Small intestine (tissue), 7 donors: ENCODE measurements at regions not wholly inside any gene's neighbourhood (a gene's known extent, or its start where the extent isn't known, plus 50 kb on each side); places are given as distances from the start of the nearest gene placed in this dataset.

Experiments used
- DNase-seq, 2 donors: peaks; one replicate each; pipeline versions ENCODE4 v3.0.0 to v3.0.0-alpha.2; 2013
- FAIRE-seq: peaks from 2 replicates; lab custom pipeline; 2012; peaks lifted over from hg19 to GRCh38; lab: Jason Lieb, UNC
- H3K27ac ChIP-seq, 3 donors: one replicate each; pipeline ENCODE4 v1.5.1; 2013; ENCODE audit warnings: low read length in 2 of 3, mild to moderate bottlenecking in 2 of 3, control low read depth in 1 of 3, inconsistent platforms in 1 of 3, low read depth in 1 of 3, moderate library complexity in 1 of 3
- H3K27me3 ChIP-seq, 3 donors: one replicate each; pipeline ENCODE4 v1.6.1; 2013; ENCODE audit warnings: low read length in 3 of 3, inconsistent platforms in 1 of 3; ENCODE audit not compliant: control insufficient read depth in 3 of 3, insufficient read depth in 3 of 3
- H3K36me3 ChIP-seq, 3 donors: one replicate each; pipeline ENCODE4 v1.6.1; 2013; ENCODE audit warnings: low read length in 3 of 3, inconsistent platforms in 1 of 3, low read depth in 1 of 3, mild to moderate bottlenecking in 1 of 3, moderate library complexity in 1 of 3; ENCODE audit not compliant: control insufficient read depth in 3 of 3, insufficient read depth in 2 of 3
- H3K4me1 ChIP-seq, 3 donors: one replicate each; pipeline ENCODE4 v1.6.1; 2013; ENCODE audit warnings: low read length in 2 of 3, inconsistent platforms in 1 of 3, low read depth in 1 of 3, mild to moderate bottlenecking in 1 of 3, moderate library complexity in 1 of 3; ENCODE audit not compliant: control insufficient read depth in 3 of 3, insufficient read depth in 2 of 3
- H3K4me3 ChIP-seq, 3 donors: one replicate each; pipeline ENCODE4 v1.5.1; 2013; ENCODE audit warnings: low read length in 3 of 3, control low read depth in 1 of 3, inconsistent platforms in 1 of 3, low read depth in 1 of 3, mild to moderate bottlenecking in 1 of 3, moderate library complexity in 1 of 3
- H3K9me3 ChIP-seq, 2 donors: one replicate each; pipeline ENCODE4 v1.6.1; 2013; ENCODE audit warnings: low read depth in 1 of 2, low read length in 1 of 2; ENCODE audit not compliant: control insufficient read depth in 2 of 2, insufficient read depth in 1 of 2
- WGBS, 3 donors: extraction: QIAGEN DNeasy Blood & Tissue Kit; methylation state at CpG; one replicate each; pipeline ENCODE4 v1.1.7; 2013; 5-methylcytosine and 5-hydroxymethylcytosine counted together
- donor health status: healthy with polysubstance abuse.
- donor health status: control.
- donor health status: control.
- donor health status: Bipolar disorder and iron deficiency.
- donor health status: healthy.

DNA sequence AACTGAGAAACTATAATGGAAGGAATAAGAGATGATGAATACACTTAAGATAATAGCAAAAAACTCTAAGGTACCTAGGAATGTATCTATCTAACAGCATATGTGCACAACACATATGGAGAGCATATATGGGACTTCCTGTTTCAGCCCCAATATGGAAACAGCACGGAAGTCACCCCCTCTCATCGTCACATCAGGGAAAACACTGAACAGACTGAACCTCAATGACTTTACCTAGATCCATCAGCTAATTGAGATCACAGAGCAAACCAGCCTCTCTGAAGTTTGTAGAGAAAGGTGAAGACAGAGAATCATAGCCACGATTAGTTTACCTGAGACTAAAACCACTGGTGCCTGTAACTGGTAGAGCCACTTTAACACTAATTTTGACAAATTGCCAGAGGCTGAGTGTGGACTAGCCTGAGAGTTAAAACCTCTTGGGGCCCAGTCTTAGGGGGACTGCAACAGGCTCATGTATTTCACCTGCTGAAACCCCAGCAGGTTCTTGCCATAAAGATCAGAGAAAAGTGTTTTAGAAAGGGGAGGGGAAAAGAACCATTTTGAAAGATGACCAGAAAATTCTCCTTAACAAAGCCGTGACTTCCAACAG lies 722.6 kb downstream of the TBC1D22A start:
- DNase-seq, result no peak
- no peak for FAIRE-seq
- Histone ChIP-seq H3K27ac (no peak overlapping the region), H3K4me1 (no peaks in the 10 kb centered on the region), H3K27me3 (peaks cover 0 to 1% (median 0%) of the 10 kb centered on the region in 3 donors), H3K9me3 (no peaks in the 10 kb centered on the region), H3K4me3 (no peak overlapping the region), H3K36me3 (no peaks in the 10 kb centered on the region)
- WGBS, 3 donors, result 56 to 79% (median 60%) methylated on average over 4 of the region's 4 CpGs

DNA sequence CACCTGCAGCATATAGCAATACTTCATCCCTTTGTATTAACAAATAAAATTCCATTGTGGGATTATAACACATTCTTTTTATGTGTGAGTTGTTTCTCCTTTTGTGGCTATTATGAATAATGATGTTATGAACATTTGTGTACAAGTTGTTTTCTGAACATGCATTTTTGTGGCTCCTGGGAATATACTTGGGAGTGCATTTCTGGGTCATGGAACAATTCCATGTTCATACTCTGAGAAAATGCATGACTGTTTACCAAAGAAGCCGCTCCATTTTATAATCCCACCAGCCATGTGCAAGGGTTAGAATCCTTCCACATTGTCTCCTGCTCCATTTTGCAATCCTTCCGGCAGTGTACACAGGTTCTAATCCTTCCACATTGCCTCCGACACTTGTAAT lies 713.8 kb downstream of the TBC1D22A start:
- H3K27me3 ChIP-seq, result no peaks in the 10 kb centered on the region
- 78 to 90% (median 84%) methylated on average over 3 of the region's 3 CpGs for WGBS, 3 donors
- H3K27ac ChIP-seq, result no peak overlapping the region
- H3K4me3 ChIP-seq, result no peak overlapping the region
- no peaks in the 10 kb centered on the region for H3K36me3 ChIP-seq
- H3K4me1 ChIP-seq, result no peaks in the 10 kb centered on the region
- H3K9me3 ChIP-seq, result peaks cover 0 to 3% of the 10 kb centered on the region in 2 donors
- DNase-seq, result no peak
- FAIRE-seq, result no peak

DNA sequence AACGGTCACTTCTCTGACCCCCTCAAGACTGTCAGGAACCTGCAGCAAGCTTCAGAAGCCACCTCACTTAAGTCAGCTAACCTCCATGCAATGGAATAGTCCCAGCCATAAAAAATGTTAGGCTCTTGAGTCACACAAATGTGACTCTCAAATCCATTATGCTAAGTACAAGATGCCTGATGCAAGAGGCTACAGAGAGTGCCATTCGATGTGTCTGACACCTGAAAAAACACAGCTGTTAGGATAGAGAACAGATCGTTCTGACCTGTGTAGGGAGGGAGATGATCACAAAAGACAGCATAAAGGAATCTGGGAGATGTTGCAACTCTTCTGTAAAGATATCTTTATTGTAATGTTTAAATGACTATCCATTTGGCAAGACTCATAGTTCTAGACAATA lies 712.4 kb downstream of the TBC1D22A start:
- DNase-seq (no peak), FAIRE-seq (no peak)
- Histone ChIP-seq H3K4me1 (no peaks in the 10 kb centered on the region), H3K4me3 (no peak overlapping the region), H3K27ac (no peak overlapping the region), H3K9me3 (peaks cover 0 to 3% of the 10 kb centered on the region in 2 donors), H3K27me3 (no peaks in the 10 kb centered on the region), H3K36me3 (no peaks in the 10 kb centered on the region)
- 50 to 59% (median 51%) methylated on average over 3 of the region's 3 CpGs for WGBS, 3 donors

DNA sequence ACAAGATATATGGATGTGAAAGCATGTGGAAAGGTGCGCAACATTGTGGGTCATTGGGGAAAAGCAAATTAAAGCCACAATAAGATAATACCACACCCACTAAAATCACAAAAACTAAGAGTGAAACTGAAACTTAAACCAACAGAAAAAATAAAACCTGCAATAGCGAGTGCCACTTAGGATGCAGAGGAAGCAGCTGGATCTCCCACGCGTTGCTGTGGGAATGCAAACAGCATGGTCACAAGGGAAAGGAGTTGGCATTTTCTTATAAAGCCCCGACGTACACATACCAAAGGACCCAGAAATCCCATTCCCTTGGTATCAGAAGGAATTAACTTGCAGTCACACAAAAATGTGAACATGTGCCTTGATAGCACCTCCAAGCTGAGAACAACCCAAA lies 712.0 kb downstream of the TBC1D22A start:
- WGBS, 3 donors, result 4 to 26% (median 9%) methylated on average over 6 of the region's 6 CpGs
- no peak overlapping the region for H3K27ac ChIP-seq
- FAIRE-seq (no peak), DNase-seq (peak in 1 of 2 donors; percentile 20)
- H3K4me3 ChIP-seq, result no peak overlapping the region
- H3K4me1 ChIP-seq, result no peaks in the 10 kb centered on the region
- no peaks in the 10 kb centered on the region for H3K36me3 ChIP-seq
- peaks cover 0 to 3% of the 10 kb centered on the region in 2 donors for H3K9me3 ChIP-seq
- no peaks in the 10 kb centered on the region for H3K27me3 ChIP-seq

DNA sequence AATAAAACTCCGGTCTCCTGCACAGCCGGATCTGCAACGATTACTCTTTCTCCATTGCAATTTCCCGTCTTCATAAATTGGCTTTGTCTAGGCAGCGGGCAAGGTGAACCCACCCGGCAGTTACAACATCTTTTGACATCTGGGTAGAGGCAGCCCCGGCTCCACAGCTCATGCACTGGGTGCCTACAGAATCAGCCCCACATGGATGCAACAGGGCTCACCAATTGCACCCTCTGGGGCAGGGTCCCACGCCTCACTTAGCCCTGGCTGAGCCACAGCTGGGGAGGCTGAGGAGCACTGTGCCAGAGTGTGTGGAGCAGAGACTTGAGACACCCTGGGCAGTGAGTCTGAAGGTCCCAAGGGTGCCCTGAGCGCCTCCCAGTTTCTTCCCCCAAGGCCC lies 710.2 kb downstream of the TBC1D22A start:
- DNase-seq (no peak), FAIRE-seq (no peak)
- H3K27me3 ChIP-seq, result no peaks in the 10 kb centered on the region
- no peaks in the 10 kb centered on the region for H3K36me3 ChIP-seq
- no peak overlapping the region for H3K27ac ChIP-seq
- H3K9me3 ChIP-seq, result peaks cover 0 to 3% of the 10 kb centered on the region in 2 donors
- no peak overlapping the region for H3K4me3 ChIP-seq
- WGBS, 3 donors, result 83 to 85% (median 83%) methylated on average over 9 of the region's 9 CpGs
- no peaks in the 10 kb centered on the region for H3K4me1 ChIP-seq

DNA sequence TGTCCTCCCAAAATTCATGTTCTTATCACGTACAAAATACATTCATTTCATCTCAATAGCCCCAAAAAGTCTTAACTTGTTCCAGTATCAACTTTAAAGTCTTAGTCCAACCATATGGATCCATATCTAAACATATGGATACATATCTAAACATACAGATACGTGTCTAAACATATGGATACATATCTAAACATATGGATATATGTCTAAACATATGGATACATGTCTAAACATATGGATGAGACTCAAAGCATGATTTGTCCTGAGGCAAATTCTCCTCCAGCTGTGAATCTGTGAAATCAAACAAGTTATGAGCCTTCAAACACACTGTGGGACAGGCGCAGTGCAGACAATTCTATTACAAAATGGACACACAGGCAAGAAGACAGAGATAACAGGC lies 709.0 kb downstream of the TBC1D22A start:
- Histone ChIP-seq H3K4me3 (no peak overlapping the region), H3K36me3 (no peaks in the 10 kb centered on the region), H3K27me3 (no peaks in the 10 kb centered on the region), H3K4me1 (no peaks in the 10 kb centered on the region), H3K9me3 (peaks cover 0 to 5% of the 10 kb centered on the region in 2 donors), H3K27ac (no peak overlapping the region)
- DNase-seq, result no peak
- 52 to 71% (median 56%) methylated on average over 3 of the region's 3 CpGs for WGBS, 3 donors
- FAIRE-seq, result no peak

DNA sequence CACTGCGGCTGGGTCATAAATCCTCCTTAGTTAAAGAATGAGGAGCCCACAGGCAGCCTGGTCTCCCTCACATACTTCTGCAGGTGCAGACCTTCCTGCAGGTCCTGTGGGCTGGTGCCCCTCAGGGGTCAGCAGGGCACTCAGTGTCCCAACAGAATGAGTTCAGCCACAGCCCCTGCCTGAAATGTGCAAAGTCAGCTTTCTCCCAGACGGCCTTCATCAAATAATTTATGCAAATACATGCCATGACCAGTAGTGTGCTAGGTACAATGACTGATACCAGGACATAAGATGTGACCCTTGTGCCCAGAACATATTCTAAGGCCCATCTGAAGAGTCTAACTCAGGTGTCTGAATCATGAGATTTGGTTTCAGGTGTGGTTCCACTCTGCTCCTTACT lies 703.4 kb downstream of the TBC1D22A start:
- DNase-seq, result no peak
- Histone ChIP-seq H3K27ac (no peak overlapping the region), H3K4me1 (no peaks in the 10 kb centered on the region), H3K27me3 (no peaks in the 10 kb centered on the region), H3K4me3 (no peak overlapping the region), H3K9me3 (peaks cover 0 to 7% of the 10 kb centered on the region in 2 donors), H3K36me3 (no peaks in the 10 kb centered on the region)
- FAIRE-seq, result no peak
- WGBS, 3 donors, result 62 to 73% (median 69%) methylated on average over 2 of the region's 2 CpGs

DNA sequence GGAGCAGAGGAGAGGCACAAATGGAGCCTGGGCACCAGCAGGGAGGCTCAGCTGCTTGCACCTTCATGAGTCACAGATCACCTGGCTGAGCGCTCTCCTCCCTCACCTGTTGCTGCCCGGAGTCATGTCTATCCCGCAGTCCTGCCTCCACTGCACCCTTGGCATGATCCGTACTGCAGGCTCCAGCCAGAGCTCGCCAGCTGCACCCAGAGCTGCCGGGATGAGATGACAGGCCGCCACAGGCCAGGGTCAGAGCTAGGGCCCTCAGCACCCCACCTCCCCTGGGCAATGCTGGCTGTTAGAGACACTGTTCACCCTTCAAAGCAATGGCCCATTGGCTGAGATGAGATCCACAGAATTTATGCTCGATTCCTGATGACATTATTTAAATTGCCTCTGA lies 702.8 kb downstream of the TBC1D22A start:
- 81 to 87% (median 86%) methylated on average over 8 of the region's 8 CpGs for WGBS, 3 donors
- DNase-seq, result no peak
- no peak overlapping the region for H3K27ac ChIP-seq

DNA sequence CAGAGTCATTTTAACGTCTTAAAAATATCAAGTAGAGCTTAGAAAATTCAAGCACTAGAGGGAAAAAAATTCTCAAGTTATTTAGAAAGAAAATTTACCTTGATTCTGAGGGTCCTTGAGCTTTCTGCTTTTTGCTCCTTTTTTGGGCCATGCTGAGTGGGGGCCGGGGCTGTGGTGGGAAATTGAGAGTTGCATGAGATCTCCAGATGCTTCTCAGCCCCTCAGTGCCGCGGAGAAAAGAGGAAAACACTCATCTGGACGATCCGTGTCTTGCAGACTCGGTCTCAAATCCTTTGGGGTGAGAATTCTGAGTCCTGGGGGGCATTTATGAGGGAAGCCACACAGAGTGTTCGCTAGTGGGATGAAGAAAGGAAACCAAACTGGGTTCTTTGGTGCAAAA lies 700.8 kb downstream of the TBC1D22A start:
- 66 to 79% (median 75%) methylated on average over 8 of the region's 8 CpGs for WGBS, 3 donors
- Histone ChIP-seq H3K4me3 (no peak overlapping the region), H3K27me3 (no peaks in the 10 kb centered on the region), H3K27ac (no peak overlapping the region), H3K4me1 (no peaks in the 10 kb centered on the region), H3K9me3 (peaks cover 0 to 7% of the 10 kb centered on the region in 2 donors), H3K36me3 (no peaks in the 10 kb centered on the region)
- DNase-seq, result no peak
- no peak for FAIRE-seq

More for the DNA sequence above, 702.8 kb downstream of the TBC1D22A start:
- no peaks in the 10 kb centered on the region for H3K4me1 ChIP-seq
- H3K9me3 ChIP-seq, result peaks cover 0 to 7% of the 10 kb centered on the region in 2 donors
- no peak for FAIRE-seq
- H3K36me3 ChIP-seq, result no peaks in the 10 kb centered on the region
- no peaks in the 10 kb centered on the region for H3K27me3 ChIP-seq
- no peak overlapping the region for H3K4me3 ChIP-seq
